K562 (cell line): ENCODE measurements at regions not wholly inside any gene's neighbourhood (a gene's known extent, or its start where the extent isn't known, plus 50 kb on each side); places are given as distances from the start of the nearest gene placed in this dataset.

ENCODE experiments used
- COPS2 ChIP-seq: fragments of 450-650 bp; conservative IDR thresholded peaks from 2 replicates; pipeline ENCODE4 v1.6.1; 2016; ENCODE audit warnings: mild to moderate bottlenecking, moderate library complexity
- CXXC5 ChIP-seq: fragments of 250-450 bp; sonication (Bioruptor Pico); IDR thresholded peaks from 2 replicates; pipeline ENCODE4 v1.8.0; 2022; ENCODE audit warnings: inconsistent platforms, mild to moderate bottlenecking, moderate library complexity
- HSF4 ChIP-seq: fragments of 250-450 bp; sonication (Bioruptor Pico); IDR thresholded peaks from 2 replicates; pipeline ENCODE4 v2.1.2; 2022; ENCODE audit warnings: mild to moderate bottlenecking, moderate library complexity, borderline replicate concordance
- NCOA1 ChIP-seq: fragments of 450-650 bp; IDR thresholded peaks from 2 replicates; pipeline ENCODE4 v1.6.1; 2016; ENCODE audit warnings: low read depth
- POLR2AphosphoS2 ChIP-seq: IDR thresholded peaks from 2 replicates; pipeline ENCODE4 v1.6.1; 2012; ENCODE audit warnings: low read length, improper control_type of control experiment
- ZBTB40 ChIP-seq, 2 experiments: fragments of 450-650 bp in 1 of 2; sonication (generic) in 1 of 2; formaldehyde crosslinking in 1 of 2; IDR thresholded peaks; 2 replicates each; pipeline versions ENCODE4 v1.7.1 to v1.9.0; 2016 to 2022; ENCODE audit warnings: inconsistent platforms in 1 of 2, mild to moderate bottlenecking in 1 of 2, missing genetic modification reagents in 1 of 2
- ZNF165 ChIP-seq: fragments of 250-450 bp; sonication (Bioruptor Pico); IDR thresholded peaks from 2 replicates; pipeline ENCODE4 v1.4.0; 2020; ENCODE audit warnings: borderline replicate concordance
- TF ChIP-seq, protein P1 (sequence below): sonication (generic); formaldehyde crosslinking; IDR thresholded peaks from 2 replicates; pipeline ENCODE4 v1.8.1; 2023; ENCODE audit warnings: mild to moderate bottlenecking, missing genetic modification reagents
- TF ChIP-seq, protein P2 (sequence below), 2 experiments: fragments of 150-350 bp in 1 of 2; IDR thresholded peaks; 2 replicates each; pipeline ENCODE4 v1.6.1; 2012 to 2016; ENCODE audit warnings: low read depth in 2 of 2, low read length in 2 of 2, mild to moderate bottlenecking in 1 of 2, moderate library complexity in 1 of 2

DNA sequence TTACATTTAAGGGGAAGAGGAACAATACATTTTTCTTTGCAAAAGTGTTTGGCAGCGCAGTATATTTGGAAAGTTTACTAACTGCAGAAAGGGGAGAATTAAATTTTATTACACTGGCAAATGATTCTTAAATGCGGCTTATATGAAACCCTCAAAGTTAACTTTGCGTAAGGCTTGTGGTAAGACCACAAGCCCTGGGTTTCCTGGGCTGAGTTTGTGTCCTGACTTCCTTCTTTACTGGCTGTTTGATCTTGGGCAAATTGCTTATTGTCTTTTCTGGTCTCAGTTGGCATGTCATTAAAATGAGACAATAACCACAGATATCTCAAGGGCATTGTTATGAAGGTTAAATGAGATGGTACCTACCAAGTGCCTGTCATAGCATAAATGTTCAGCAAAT is 106.8 kb downstream of the GLRX3 start (continued):
- TF ChIP-seq ZBTB40 (IDR thresholded peaks at IDR 0.05), result no peak
- no peak for TF ChIP-seq ZBTB40 (CRISPR knock-in tag; IDR thresholded peaks at IDR 0.05)
- TF ChIP-seq POLR2AphosphoS2, result no peak
- TF ChIP-seq NCOA1, result no peak
- TF ChIP-seq HSF4 (CRISPR knock-in tag), result no peak
- no peak for TF ChIP-seq ZNF165
- TF ChIP-seq, protein P1, sequence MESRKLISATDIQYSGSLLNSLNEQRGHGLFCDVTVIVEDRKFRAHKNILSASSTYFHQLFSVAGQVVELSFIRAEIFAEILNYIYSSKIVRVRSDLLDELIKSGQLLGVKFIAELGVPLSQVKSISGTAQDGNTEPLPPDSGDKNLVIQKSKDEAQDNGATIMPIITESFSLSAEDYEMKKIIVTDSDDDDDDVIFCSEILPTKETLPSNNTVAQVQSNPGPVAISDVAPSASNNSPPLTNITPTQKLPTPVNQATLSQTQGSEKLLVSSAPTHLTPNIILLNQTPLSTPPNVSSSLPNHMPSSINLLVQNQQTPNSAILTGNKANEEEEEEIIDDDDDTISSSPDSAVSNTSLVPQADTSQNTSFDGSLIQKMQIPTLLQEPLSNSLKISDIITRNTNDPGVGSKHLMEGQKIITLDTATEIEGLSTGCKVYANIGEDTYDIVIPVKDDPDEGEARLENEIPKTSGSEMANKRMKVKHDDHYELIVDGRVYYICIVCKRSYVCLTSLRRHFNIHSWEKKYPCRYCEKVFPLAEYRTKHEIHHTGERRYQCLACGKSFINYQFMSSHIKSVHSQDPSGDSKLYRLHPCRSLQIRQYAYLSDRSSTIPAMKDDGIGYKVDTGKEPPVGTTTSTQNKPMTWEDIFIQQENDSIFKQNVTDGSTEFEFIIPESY (CRISPR knock-in tag), result no peak
- TF ChIP-seq COPS2, result no peak
- TF ChIP-seq, protein P2, sequence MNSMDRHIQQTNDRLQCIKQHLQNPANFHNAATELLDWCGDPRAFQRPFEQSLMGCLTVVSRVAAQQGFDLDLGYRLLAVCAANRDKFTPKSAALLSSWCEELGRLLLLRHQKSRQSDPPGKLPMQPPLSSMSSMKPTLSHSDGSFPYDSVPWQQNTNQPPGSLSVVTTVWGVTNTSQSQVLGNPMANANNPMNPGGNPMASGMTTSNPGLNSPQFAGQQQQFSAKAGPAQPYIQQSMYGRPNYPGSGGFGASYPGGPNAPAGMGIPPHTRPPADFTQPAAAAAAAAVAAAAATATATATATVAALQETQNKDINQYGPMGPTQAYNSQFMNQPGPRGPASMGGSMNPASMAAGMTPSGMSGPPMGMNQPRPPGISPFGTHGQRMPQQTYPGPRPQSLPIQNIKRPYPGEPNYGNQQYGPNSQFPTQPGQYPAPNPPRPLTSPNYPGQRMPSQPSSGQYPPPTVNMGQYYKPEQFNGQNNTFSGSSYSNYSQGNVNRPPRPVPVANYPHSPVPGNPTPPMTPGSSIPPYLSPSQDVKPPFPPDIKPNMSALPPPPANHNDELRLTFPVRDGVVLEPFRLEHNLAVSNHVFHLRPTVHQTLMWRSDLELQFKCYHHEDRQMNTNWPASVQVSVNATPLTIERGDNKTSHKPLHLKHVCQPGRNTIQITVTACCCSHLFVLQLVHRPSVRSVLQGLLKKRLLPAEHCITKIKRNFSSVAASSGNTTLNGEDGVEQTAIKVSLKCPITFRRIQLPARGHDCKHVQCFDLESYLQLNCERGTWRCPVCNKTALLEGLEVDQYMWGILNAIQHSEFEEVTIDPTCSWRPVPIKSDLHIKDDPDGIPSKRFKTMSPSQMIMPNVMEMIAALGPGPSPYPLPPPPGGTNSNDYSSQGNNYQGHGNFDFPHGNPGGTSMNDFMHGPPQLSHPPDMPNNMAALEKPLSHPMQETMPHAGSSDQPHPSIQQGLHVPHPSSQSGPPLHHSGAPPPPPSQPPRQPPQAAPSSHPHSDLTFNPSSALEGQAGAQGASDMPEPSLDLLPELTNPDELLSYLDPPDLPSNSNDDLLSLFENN (IDR thresholded peaks at IDR 0.05; ENCODE audit: low read depth in 2 of 2, low read length in 2 of 2), result no peak
- TF ChIP-seq CXXC5 (CRISPR knock-in tag), result no peak
